GM12891 (cell line): ENCODE measurements at regions not wholly inside any gene's neighbourhood (a gene's known extent, or its start where the extent isn't known, plus 50 kb on each side); places are given as distances from the start of the nearest gene placed in this dataset.

ENCODE experiments used
- DNase-seq: peaks from one replicate; pipeline ENCODE4 v3.0.0; 2011; ENCODE audit warnings: low spot score; ENCODE audit not compliant: insufficient read length
- FAIRE-seq: peaks from 2 replicates; lab custom pipeline; 2011; peaks lifted over from hg19 to GRCh38; lab: Jason Lieb, UNC
- PAX5 ChIP-seq: IDR thresholded peaks from 2 replicates; pipeline ENCODE4 v1.6.1; 2011; ENCODE audit warnings: low read length, moderate library complexity, mild to moderate bottlenecking; ENCODE audit not compliant: insufficient read depth, severe bottlenecking
- POLR2A ChIP-seq: IDR thresholded peaks from 2 replicates; pipeline ENCODE4 v1.6.1; 2011; ENCODE audit warnings: low read depth, low read length, control low read depth
- POLR2AphosphoS5 ChIP-seq: IDR thresholded peaks from 2 replicates; pipeline ENCODE4 v1.6.1; 2011; ENCODE audit warnings: low read depth, low read length, control low read depth
- POU2F2 ChIP-seq: IDR thresholded peaks from 2 replicates; pipeline ENCODE4 v1.6.1; 2011; ENCODE audit warnings: low read depth, mild to moderate bottlenecking, control low read depth, low read length, moderate library complexity
- SPI1 ChIP-seq: IDR thresholded peaks from 2 replicates; pipeline ENCODE4 v1.6.1; 2011; ENCODE audit warnings: low read depth, low read length, control low read depth
- TAF1 ChIP-seq: IDR thresholded peaks from 2 replicates; pipeline ENCODE4 v1.6.1; 2011; ENCODE audit warnings: low read depth, low read length, control low read depth

DNA sequence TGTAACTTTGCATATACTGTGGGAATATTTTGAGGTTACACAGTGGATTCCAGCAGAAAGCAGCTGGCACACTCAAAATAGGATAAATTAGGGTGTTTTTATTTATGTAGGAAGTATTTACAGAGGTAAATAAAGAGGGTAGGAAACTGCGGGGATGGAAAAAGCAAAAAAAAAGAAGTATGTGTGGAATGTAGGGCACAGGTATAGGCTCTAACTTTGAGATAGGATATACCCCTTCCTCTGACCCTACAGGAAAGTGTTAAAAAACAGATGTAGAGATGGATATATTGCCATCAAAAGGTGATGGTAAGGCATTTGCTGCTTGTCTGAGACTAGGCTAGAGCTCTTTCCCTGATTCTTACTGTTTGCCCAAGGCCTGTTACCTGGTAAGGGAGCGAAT is 173.1 kb upstream of the ANK2 start:
- no peak for TF ChIP-seq PAX5
- TF ChIP-seq POLR2AphosphoS5, result no peak
- TF ChIP-seq SPI1, result no peak
- TF ChIP-seq TAF1, result no peak
- no peak for TF ChIP-seq POU2F2
- no peak for TF ChIP-seq POLR2A
- FAIRE-seq (peak; percentile 13), DNase-seq (no peak)

- TF ChIP-seq PAX5 (no peak), TAF1 (no peak), SPI1 (no peak), POLR2AphosphoS5 (no peak), POU2F2 (no peak), POLR2A (no peak)
- DNase-seq, result no peak
- no peak for FAIRE-seq
Observed at GRCh38 chr4:112881842-112882241, 167.6 kb upstream of the ANK2 start.

DNA sequence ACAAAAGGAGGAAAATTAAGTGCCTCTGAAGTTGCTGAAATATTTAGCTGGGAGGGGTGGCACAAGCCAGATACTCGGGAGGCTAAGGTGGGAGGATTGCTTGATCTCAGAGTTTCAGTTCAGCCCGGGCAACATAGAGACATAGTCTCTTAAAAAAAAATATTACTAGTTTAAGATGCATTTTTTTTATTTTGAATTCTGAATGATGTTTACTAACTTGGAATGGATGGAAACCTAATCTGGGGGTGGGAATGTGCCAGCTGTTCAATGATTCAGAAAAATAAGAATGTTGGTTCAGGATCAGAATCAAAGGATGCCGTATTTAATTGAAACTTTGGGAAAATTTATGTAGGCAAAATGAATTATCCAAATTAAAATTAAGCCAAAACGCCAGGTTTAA is 167.2 kb upstream of the ANK2 start:
- DNase-seq (no peak), FAIRE-seq (no peak)
- TF ChIP-seq POLR2A, result no peak
- no peak for TF ChIP-seq POLR2AphosphoS5
- TF ChIP-seq TAF1, result no peak

DNA sequence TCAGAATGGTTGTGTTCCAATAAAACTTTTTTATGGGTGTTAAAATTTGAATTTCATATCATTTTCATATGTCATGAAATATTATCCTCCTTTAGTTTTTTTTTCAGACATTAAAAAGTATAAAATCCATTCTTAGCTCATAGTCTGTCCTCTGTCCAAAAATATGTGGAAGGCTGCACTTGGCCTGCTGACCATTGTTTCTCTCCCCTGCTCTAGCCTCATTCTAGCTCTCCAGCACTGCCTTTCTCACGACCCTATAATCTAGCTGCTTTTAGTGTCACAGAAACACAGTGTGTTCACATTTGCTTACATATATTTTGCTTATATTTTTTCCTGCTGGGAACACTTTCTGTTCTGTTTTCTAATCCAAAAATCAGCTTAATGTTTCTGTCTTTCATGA is 165.0 kb upstream of the ANK2 start:
- FAIRE-seq (peak; percentile 41), DNase-seq (no peak)
- no peak for TF ChIP-seq POLR2AphosphoS5
- TF ChIP-seq PAX5, result no peak
- TF ChIP-seq POU2F2, result no peak
- no peak for TF ChIP-seq SPI1
- TF ChIP-seq POLR2A, result no peak
- TF ChIP-seq TAF1, result no peak

GRCh38 chr4:112885897-112886296 is 163.6 kb upstream of the ANK2 start:
- no peak for DNase-seq
- FAIRE-seq, result no peak
- TF ChIP-seq POLR2AphosphoS5 (no peak), POLR2A (no peak), POU2F2 (no peak), PAX5 (no peak), SPI1 (no peak), TAF1 (no peak)

DNA sequence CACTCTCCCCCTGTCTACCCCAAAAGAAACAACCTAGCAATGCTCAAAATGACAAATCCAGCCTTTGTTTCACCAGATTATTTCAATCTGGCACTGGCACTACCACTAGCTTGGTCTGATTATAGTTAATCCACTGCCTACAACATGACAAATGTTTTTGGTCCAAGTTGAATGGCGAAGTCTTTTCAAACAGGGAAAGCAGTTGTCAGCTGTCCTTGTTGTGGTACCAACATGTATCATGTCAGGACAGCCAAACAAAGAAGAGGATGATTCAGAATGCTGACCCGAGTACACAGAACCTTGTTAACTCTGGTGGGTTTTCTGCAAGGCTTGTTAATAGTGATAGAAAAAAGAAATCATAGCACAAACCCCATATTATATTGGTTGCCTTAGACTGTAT is 160.8 kb upstream of the ANK2 start:
- DNase-seq (no peak), FAIRE-seq (peak; percentile 63)
- TF ChIP-seq POU2F2 (no peak), PAX5 (no peak), POLR2A (no peak), SPI1 (no peak), POLR2AphosphoS5 (no peak), TAF1 (no peak)

GRCh38 chr4:112889199-112889598 is 160.3 kb upstream of the ANK2 start:
- TF ChIP-seq PAX5 (no peak), POLR2AphosphoS5 (no peak), POU2F2 (no peak), SPI1 (no peak)

GRCh38 chr4:112889619-112890527 is 159.6 kb upstream of the ANK2 start:
- FAIRE-seq (peak; percentile 60), DNase-seq (no peak)
- TF ChIP-seq POLR2AphosphoS5 (no peak), POLR2A (no peak), TAF1 (no peak)

More at GRCh38 chr4:112889199-112889598, 160.3 kb upstream of the ANK2 start:
- DNase-seq (no peak), FAIRE-seq (no peak)

DNA sequence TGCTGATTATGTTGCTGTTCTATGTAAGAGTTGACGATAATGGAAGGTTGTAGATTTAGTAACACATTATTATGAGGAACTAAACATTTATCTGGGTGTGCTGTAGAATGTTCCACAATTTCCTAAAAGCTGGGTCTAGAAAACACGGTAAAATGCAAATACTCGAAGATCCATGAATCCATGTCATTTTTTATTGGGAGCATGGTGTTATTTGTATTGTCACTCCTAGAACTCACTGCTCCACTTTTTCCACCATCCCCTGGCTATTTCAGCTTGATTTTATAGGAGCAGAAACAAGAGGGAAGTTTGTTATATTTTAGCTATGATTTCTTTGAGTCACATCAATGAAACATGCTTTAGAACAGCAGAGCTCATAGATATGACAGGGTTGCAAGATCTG is 155.0 kb upstream of the ANK2 start:
- FAIRE-seq (no peak), DNase-seq (no peak)
- TF ChIP-seq POU2F2 (no peak), SPI1 (no peak), POLR2A (no peak), POLR2AphosphoS5 (no peak), PAX5 (no peak), TAF1 (no peak)

DNA sequence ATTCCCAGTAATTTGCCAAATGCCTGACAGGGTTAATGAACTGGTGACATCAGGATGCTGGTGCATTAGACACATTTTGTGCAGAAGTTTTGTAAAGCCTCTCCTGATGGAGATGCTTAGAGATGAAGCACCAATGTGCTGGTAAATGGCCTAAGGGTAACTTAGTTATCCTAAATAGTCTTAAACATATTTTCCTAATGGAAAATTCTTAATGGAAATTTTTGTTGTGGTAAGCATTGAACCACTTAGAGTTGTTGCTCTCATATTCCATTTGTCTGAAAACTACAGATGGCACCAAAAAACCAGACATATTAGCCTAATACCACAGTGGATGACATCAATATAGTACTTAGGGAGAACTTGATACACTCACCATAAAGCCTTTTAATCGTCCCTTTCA is 154.5 kb upstream of the ANK2 start:
- no peak for DNase-seq
- FAIRE-seq, result no peak
- TF ChIP-seq SPI1 (no peak), POLR2A (no peak), POU2F2 (no peak), POLR2AphosphoS5 (no peak), TAF1 (no peak), PAX5 (no peak)
